ENCODE measurements at regions not wholly inside any gene's neighbourhood (a gene's known extent, or its start where the extent isn't known, plus 50 kb on each side); places are given as distances from the start of the nearest gene placed in this dataset.

- TF ChIP-seq CTCF (IDR thresholded peaks at IDR 0.05; ENCODE audit: extremely low read depth in 1 of 2, insufficient read depth in 1 of 2, low read depth in 1 of 2, low read length in 2 of 2) (no peak), MAX (IDR thresholded peaks at IDR 0.05; ENCODE audit: insufficient read depth, insufficient read length) (no peak), POLR2A (IDR thresholded peaks at IDR 0.05; ENCODE audit: low read depth, low read length) (no peak), POLR2AphosphoS5 (IDR thresholded peaks at IDR 0.05; ENCODE audit: insufficient read depth, low read depth, low read length) (no peak), JUN (IDR thresholded peaks at IDR 0.05; ENCODE audit: borderline replicate concordance, insufficient read depth, insufficient read length, low read depth) (no peak)
These were observed 470.1 kb upstream of the LARGE1 start for GRCh38 chr22:34390400-34390799.

All from endothelial cell of umbilical vein (primary cell).